ENCODE measurements at regions not wholly inside any gene's neighbourhood (a gene's known extent, or its start where the extent isn't known, plus 50 kb on each side); places are given as distances from the start of the nearest gene placed in this dataset.
"Not testable (repeated sequence)": the region's sequence is repeated elsewhere in the genome, so short reads cannot be mapped to it uniquely, and the experiment has no call there.

DNA sequence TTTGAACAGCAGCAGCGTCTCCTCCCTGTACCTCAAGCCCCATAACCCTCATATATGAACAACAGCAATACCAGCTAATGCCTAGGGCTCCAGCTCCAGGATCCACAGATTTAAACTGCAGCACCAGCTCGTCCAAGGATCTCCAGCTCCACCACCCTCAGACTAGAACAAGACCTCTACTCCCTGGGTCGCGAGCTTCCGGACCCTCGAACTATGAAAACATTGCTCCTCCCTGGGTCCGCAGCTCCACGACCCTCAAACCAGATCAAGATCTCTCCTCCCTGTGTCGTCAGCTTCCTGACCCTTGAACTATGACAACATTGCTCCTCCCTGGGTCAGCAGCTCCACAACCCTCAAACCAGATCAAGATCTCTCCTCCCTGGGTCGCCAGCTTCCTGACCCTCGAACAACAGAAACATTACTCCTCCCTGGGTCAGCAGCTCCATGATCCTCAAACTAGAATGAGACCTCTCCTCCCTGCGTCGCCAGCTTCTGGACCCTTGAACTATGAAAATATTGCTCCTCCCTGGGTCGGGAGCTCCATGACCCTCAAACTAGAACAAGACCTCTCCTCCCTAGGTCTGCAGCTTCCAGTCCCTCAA lies 339.0 kb upstream of the SULF2 start:
- TF ChIP-seq CTCF (IDR thresholded peaks at IDR 0.05), result no peak
- DNase-seq (ENCODE audit: low spot score in 2 of 2), result no peak

GRCh38 chr20:48120120-48120519 lies 334.8 kb upstream of the SULF2 start:
- Histone ChIP-seq H3K27me3 (no peaks in the 10 kb centered on the region), H3K4me3 (no peak overlapping the region), H3K27ac (no peak overlapping the region), H3K4me1 (no peaks in the 10 kb centered on the region), H3K9me3 (no peaks in the 10 kb centered on the region), H3K36me3 (no peaks in the 10 kb centered on the region)
- no peak for DNase-seq (ENCODE audit: low spot score in 2 of 2)
- TF ChIP-seq CTCF (IDR thresholded peaks at IDR 0.05), result no peak
- intact Hi-C loops (cut with DNase I), result no loop called here

More for the DNA sequence above, 339.0 kb upstream of the SULF2 start:
- Histone ChIP-seq H3K9me3 (no peaks in the 10 kb centered on the region), H3K27me3 (no peaks in the 10 kb centered on the region), H3K36me3 (no peaks in the 10 kb centered on the region), H3K4me1 (peaks cover 0 to 8% of the 10 kb centered on the region in 2 donors), H3K27ac (no peak overlapping the region), H3K4me3 (no peak overlapping the region)
- intact Hi-C loops (cut with DNase I), result no loop called here

DNA sequence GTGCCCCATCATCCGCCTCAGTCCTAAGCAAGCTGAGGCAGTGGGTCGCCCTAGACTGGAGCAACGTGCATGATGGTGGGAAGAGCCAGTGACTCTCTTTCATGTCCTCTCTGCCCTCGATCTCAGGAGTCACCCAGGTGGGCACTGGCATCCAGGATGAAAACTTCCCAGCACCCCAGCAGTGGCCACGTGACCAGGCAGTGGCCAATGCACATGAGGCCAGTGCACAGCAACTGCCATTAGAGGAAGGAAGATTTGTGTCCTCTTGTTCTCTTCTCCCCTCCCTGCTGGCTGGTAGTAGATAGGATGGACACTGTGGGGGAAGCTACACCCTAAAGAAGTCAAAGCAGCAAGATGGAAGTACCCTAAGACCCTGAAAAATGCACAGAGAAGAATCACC lies 334.1 kb upstream of the SULF2 start:
- intact Hi-C loops (cut with DNase I), result not testable (repeated sequence)

GRCh38 chr20:48115502-48115901 lies 330.2 kb upstream of the SULF2 start:
- intact Hi-C loops (cut with DNase I), result no loop called here
- Histone ChIP-seq H3K4me3 (no peak overlapping the region), H3K36me3 (no peaks in the 10 kb centered on the region), H3K27ac (no peak overlapping the region), H3K4me1 (no peaks in the 10 kb centered on the region), H3K9me3 (no peaks in the 10 kb centered on the region), H3K27me3 (no peaks in the 10 kb centered on the region)
- TF ChIP-seq CTCF (IDR thresholded peaks at IDR 0.05), result no peak
- DNase-seq (ENCODE audit: low spot score in 2 of 2), result no peak

More for the DNA sequence above, 334.1 kb upstream of the SULF2 start:
- not testable (repeated sequence) for DNase-seq (ENCODE audit: low spot score in 2 of 2); H3K27me3 ChIP-seq; H3K27ac ChIP-seq; H3K36me3 ChIP-seq; H3K4me3 ChIP-seq; H3K4me1 ChIP-seq; H3K9me3 ChIP-seq

DNA sequence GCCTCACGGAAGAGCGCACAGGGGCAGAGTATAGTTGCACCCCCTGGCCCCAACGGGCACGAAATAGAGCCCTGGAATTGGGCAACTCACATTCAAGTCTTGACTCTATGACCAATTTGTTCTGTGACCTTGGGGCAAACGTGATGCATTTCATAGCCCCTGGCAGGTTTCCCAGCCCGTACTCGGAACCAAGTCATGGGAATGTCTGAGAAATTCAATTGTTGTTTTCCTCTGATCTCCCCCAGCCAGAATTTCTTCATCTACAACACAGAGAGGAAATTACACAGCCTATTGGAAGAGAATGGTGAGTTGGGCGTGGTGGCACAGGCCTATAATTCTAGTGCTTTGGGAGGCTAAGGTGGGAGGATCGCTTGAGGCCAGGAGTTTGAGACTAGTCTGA lies 322.3 kb upstream of the SULF2 start:
- H3K27me3 ChIP-seq, result no peaks in the 10 kb centered on the region
- no peaks in the 10 kb centered on the region for H3K36me3 ChIP-seq
- no peaks in the 10 kb centered on the region for H3K4me1 ChIP-seq
- intact Hi-C loops (cut with DNase I), result no loop called here
- DNase-seq (ENCODE audit: low spot score in 2 of 2), result no peak
- H3K9me3 ChIP-seq, result no peaks in the 10 kb centered on the region
- H3K27ac ChIP-seq, result no peak overlapping the region
- no peak overlapping the region for H3K4me3 ChIP-seq
- TF ChIP-seq CTCF (IDR thresholded peaks at IDR 0.05), result no peak

DNA sequence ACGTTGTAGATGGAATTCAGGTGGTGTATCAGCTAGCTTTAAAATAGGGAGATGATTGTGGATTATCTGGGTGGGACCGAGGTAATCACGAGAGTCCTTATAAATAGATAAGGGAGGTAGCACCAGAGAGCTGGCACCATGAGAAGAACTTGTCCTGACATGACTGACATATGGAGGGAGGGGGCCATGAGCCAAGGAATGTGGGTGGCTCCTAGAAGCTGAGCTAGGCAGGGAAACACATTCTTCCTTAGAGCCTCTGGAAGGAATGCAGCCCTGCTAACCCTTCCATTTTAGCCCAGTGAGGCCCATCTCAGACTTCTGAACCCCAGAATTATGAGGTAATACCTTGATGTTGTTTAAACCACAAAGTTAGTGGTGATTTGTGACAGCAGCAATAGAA lies 321.1 kb upstream of the SULF2 start:
- TF ChIP-seq CTCF (IDR thresholded peaks at IDR 0.05), result no peak
- DNase-seq (ENCODE audit: low spot score in 2 of 2), result no peak
- H3K4me1 ChIP-seq, result no peaks in the 10 kb centered on the region
- H3K27me3 ChIP-seq, result no peaks in the 10 kb centered on the region
- no peak overlapping the region for H3K4me3 ChIP-seq
- H3K9me3 ChIP-seq, result no peaks in the 10 kb centered on the region
- intact Hi-C loops (cut with DNase I), result no loop called here
- H3K27ac ChIP-seq, result no peak overlapping the region
- no peaks in the 10 kb centered on the region for H3K36me3 ChIP-seq

Data from ascending aorta (tissue), 2 donors.